AG10803 (cell line): ENCODE measurements at regions not wholly inside any gene's neighbourhood (a gene's known extent, or its start where the extent isn't known, plus 50 kb on each side); places are given as distances from the start of the nearest gene placed in this dataset.
"Not testable (repeated sequence)": the region's sequence is repeated elsewhere in the genome, so short reads cannot be mapped to it uniquely, and the experiment has no call there.

Experiments used
- DNase-seq: peaks from one replicate; pipeline ENCODE4 v3.0.0; 2010; ENCODE audit warnings: low read depth
- H3K4me3 ChIP-seq: 2 replicates; pipeline ENCODE4 v1.5.1; 2011; ENCODE audit warnings: mild to moderate bottlenecking, low read length, control low read depth
- TF ChIP-seq, protein P1 (sequence below): conservative IDR thresholded peaks from 2 replicates; pipeline ENCODE4 v1.5.1; 2011; ENCODE audit warnings: mild to moderate bottlenecking, low read length, control low read depth, inconsistent platforms

DNA sequence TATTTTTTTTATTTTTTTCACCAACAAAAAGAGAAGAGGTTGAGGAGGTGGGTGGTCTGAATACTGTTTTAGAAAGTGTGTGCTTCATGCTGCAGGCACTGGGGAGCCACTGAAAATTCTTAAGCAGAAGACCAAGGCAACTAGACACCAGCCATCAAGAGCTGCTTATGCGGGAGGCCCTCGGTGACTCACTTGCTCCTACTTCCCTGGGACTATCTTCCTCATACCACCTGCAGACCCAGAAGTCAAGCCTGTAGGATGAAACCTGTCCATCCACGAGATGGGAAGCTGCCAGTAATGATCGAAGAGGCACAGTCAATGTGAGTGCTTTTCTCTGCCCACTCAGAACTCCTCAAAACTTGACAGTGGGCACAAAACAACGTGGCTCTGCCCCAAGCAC, 125.8 kb upstream of the SLC44A1 start:
- TF ChIP-seq, protein P1, sequence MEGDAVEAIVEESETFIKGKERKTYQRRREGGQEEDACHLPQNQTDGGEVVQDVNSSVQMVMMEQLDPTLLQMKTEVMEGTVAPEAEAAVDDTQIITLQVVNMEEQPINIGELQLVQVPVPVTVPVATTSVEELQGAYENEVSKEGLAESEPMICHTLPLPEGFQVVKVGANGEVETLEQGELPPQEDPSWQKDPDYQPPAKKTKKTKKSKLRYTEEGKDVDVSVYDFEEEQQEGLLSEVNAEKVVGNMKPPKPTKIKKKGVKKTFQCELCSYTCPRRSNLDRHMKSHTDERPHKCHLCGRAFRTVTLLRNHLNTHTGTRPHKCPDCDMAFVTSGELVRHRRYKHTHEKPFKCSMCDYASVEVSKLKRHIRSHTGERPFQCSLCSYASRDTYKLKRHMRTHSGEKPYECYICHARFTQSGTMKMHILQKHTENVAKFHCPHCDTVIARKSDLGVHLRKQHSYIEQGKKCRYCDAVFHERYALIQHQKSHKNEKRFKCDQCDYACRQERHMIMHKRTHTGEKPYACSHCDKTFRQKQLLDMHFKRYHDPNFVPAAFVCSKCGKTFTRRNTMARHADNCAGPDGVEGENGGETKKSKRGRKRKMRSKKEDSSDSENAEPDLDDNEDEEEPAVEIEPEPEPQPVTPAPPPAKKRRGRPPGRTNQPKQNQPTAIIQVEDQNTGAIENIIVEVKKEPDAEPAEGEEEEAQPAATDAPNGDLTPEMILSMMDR: no peak
- DNase-seq: no peak
- no peak overlapping the region for H3K4me3 ChIP-seq

DNA sequence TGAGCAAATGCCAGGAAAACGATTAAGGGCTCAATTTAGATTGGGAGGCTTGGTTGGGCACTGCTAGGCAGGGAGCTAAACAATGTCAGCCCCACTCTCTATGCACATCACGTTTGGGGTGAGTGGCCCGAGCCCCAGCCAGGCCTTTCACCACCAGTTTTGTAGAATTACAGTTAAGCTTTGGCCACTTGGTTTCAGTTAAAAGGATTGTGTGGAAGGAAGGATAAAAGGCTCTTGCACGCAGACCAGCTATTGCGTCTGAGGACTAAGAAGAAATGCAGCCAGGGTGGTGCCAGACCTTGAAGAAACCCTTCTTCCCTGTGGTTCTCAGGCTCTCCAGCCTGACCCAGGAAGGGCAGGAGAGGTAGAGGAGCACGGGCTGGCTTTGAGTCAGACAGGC, 125.3 kb upstream of the SLC44A1 start:
- no peak overlapping the region for H3K4me3 ChIP-seq

DNA sequence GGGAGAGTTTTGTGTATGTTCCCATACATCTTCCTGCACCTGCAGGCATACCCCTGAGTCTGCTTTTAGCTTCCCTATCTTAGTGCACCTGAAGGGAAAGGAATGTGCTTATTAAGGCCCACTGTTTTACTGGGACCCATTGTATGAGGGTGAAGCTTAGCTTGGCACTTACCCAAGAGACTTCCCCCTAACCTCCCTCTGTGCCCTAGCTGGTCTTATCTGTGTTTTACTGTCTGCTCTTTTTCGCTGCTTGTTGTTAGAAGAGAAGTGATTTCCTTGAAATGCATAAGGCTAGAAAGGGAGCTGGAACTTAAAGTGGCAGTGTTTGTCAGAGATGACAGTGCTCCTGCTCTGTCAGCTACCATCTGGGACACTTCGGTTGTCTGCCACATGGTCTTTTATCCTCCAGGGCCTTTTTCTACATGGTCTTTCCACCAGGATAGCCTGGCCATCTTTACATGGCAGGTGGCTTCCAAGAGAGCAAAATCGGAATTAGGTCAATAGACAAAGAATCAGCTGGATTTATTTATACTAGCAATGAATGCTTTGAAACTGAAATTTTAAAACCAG, 122.5 kb upstream of the SLC44A1 start:
- DNase-seq: no peak
- TF ChIP-seq, protein P1: no peak
- H3K4me3 ChIP-seq: no peak overlapping the region

More for the DNA sequence above, 125.3 kb upstream of the SLC44A1 start:
- DNase-seq: no peak
- TF ChIP-seq, protein P1: no peak

- H3K4me3 ChIP-seq, DNase-seq: not testable (repeated sequence)
Measured at GRCh38 chr9:105124598-105124997, 119.9 kb upstream of the SLC44A1 start.

DNA sequence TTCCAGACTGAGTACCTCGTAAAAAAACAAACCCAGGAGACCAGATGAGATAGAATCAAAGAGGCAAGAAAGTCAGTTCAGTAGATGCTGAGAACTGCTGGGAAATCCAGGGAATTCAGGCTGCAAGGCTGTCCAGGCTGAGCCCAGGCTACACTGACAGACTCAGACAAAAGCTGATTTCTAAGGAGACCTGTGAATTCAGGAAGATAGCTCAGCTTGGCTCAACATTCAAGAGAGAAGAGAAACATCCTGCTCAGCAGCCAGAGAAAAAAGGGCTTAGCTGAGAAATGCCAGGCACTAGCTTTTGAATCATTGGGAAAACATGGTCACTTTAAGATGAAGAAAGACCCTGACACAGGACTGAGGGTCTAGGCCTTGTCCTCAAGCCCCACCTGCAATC, 118.2 kb upstream of the SLC44A1 start:
- H3K4me3 ChIP-seq: no peak overlapping the region
- TF ChIP-seq, protein P1: no peak
- no peak for DNase-seq

GRCh38 chr9:105127863-105128220, 116.6 kb upstream of the SLC44A1 start:
- TF ChIP-seq, protein P1: no peak
- H3K4me3 ChIP-seq: no peak overlapping the region
- DNase-seq: peak; percentile 72

DNA sequence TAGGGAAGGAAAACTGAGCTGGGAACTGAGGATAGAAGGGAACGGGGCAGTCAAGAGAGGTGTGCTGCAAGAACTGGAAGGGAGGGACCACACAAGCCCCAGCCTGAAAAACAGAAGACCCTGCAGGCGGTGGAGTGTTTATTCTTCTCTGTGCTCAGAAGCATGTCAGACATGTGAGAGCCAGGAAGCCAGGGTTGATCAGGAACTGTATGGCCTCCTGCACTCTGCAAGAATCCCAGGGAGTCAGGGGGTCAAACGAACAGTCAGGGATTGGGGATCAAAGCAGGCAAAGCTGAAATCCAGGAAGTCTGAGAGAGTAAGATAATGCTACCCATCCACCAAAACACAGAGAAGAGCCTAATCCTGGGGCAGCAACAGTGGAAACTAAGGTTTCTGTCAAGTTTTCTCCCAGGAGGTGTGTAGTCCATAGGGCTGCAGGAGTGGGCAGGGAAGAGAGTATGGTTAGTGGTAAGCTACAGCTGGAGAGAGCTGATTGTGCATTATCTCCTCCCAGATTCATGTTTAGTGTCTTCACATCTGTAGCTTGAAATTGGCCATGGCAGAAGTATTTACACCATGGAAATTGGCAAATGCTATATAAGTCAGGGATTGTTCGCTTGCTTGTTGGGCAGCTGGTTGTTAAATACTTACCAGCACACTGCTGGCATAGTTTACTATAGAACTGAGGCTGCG, 115.4 kb upstream of the SLC44A1 start:
- TF ChIP-seq, protein P1: no peak
- no peak for DNase-seq
- H3K4me3 ChIP-seq: no peak overlapping the region
